ENCODE measurements at regions not wholly inside any gene's neighbourhood (a gene's known extent, or its start where the extent isn't known, plus 50 kb on each side); places are given as distances from the start of the nearest gene placed in this dataset.

DNA sequence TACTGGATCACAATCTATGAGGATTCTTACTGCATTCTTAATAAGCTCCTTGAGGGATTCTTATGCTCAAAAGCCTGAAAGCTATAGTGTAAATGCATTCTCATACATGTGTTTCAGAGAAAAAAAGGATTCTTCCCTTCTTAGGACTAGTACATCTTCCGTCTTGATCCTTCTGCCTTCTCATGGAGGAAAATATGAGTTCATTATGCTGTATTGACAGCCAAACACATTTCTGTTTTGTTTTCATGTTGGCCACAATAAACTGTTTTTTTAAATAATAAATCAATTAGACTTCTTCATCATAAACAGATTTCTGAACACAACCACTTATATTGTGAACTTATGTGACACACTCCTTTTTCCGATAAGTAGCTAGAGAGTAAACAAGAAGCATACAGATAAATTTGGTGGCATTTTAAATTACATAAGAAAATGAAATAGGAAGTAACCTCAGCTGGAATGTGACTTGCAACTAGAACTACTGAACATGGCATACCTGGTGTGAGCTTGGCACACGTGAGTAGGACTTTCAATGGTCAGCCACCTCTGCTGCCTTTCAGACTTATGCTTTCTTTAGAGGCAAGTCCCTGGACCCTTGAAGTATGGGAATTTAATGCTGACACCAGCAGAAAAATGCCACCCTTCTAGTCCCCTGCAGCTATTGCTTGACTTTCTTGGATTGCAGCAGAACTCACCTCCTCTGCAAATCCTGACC, 350.4 kb downstream of the BCKDHB start:
- Histone ChIP-seq H3K4me3 (no peak overlapping the region), H3K4me1 (peaks cover 4 to 9% of the 10 kb centered on the region in 2 donors), H3K9me3 (no peaks in the 10 kb centered on the region), H3K27ac (no peak overlapping the region), H3K27me3 (no peaks in the 10 kb centered on the region), H3K36me3 (no peaks in the 10 kb centered on the region)
- intact Hi-C loops (cut with DNase I): no loop called here
- no peak for TF ChIP-seq CTCF (IDR thresholded peaks at IDR 0.05)
- no peak for DNase-seq (ENCODE audit: low spot score in 2 of 2)

- intact Hi-C loops (cut with DNase I): no loop called here
- DNase-seq (ENCODE audit: low spot score in 2 of 2): no peak
- no peak for TF ChIP-seq CTCF (IDR thresholded peaks at IDR 0.05)
- no peaks in the 10 kb centered on the region for H3K27me3 ChIP-seq
- H3K36me3 ChIP-seq: no peaks in the 10 kb centered on the region
- H3K4me1 ChIP-seq: peaks cover 4 to 9% of the 10 kb centered on the region in 2 donors
- H3K4me3 ChIP-seq: no peak overlapping the region
- H3K27ac ChIP-seq: no peak overlapping the region
- no peaks in the 10 kb centered on the region for H3K9me3 ChIP-seq
Observed at GRCh38 chr6:80454661-80455365, 348.3 kb downstream of the BCKDHB start.

DNA sequence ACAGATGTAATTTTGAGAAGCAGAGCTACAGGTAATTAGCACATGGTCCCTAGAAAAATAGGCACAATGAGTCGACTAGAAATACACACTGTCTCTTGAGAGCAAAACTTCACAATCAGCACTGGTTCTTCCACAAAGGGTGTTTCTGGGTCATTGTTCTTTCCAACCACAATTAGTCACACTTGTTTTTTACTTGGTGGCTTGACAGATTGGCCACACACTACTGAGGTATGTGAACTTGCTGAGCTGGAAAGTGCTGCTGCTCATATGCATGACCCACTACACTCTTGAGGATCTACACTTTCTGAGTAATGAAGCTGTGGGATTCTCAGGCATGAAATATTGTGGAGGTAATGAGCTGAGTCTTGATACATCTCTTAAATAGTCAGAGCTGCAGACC, 347.7 kb downstream of the BCKDHB start:
- H3K4me3 ChIP-seq: no peak overlapping the region
- no peak for TF ChIP-seq CTCF (IDR thresholded peaks at IDR 0.05)
- no peaks in the 10 kb centered on the region for H3K27me3 ChIP-seq
- H3K4me1 ChIP-seq: peaks cover 4 to 9% of the 10 kb centered on the region in 2 donors
- H3K36me3 ChIP-seq: no peaks in the 10 kb centered on the region
- no peaks in the 10 kb centered on the region for H3K9me3 ChIP-seq
- H3K27ac ChIP-seq: no peak overlapping the region
- intact Hi-C loops (cut with DNase I): no loop called here
- no peak for DNase-seq (ENCODE audit: low spot score in 2 of 2)

GRCh38 chr6:80449726-80450125, 343.3 kb downstream of the BCKDHB start:
- DNase-seq (ENCODE audit: low spot score in 2 of 2): no peak
- TF ChIP-seq CTCF (IDR thresholded peaks at IDR 0.05): no peak
- H3K9me3 ChIP-seq: peaks cover 0 to 12% of the 10 kb centered on the region in 2 donors
- H3K4me3 ChIP-seq: no peak overlapping the region
- no peak overlapping the region for H3K27ac ChIP-seq
- H3K27me3 ChIP-seq: no peaks in the 10 kb centered on the region
- no peaks in the 10 kb centered on the region for H3K4me1 ChIP-seq
- no peaks in the 10 kb centered on the region for H3K36me3 ChIP-seq
- intact Hi-C loops (cut with DNase I): no loop called here

DNA sequence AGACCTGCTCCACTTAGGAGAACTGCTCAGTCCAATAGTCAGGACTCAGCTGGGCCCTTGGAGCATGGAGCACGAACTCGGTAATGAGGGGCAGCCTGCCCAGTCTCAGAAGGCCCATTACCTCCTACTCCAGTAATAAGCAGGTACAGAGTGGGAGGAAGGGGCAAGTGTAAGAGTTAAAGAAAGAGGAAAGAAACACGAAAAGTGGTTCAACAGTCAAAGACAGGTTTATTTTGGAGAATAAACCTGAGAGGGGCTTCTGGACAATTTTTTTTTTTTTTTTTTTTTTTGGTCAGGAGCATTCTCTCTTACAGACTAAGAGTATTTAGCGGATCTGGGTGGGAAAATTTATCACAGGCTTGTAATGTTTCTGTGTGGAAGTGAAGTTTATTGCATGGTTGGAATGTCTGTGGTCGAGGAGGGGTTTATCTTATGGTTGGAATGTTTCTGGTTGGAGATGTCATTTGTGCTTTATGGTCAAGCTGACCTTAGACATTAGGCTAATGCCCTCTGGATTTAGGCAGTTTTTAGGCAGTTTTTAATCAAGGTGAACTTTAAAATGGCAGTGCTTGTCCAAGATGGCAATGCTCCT, 340.1 kb downstream of the BCKDHB start:
- H3K4me1 ChIP-seq: no peaks in the 10 kb centered on the region
- intact Hi-C loops (cut with DNase I): no loop called here
- no peak for DNase-seq (ENCODE audit: low spot score in 2 of 2)
- no peaks in the 10 kb centered on the region for H3K27me3 ChIP-seq
- TF ChIP-seq CTCF (IDR thresholded peaks at IDR 0.05): no peak
- no peak overlapping the region for H3K4me3 ChIP-seq
- H3K9me3 ChIP-seq: peaks cover 0 to 12% of the 10 kb centered on the region in 2 donors
- no peak overlapping the region for H3K27ac ChIP-seq
- H3K36me3 ChIP-seq: no peaks in the 10 kb centered on the region
